Activated CD8-positive, alpha-beta memory T cell treated with anti-CD3 and anti-CD28 coated beads, Interleukin-2, amount 10 ng/mL, durations not matched to agents 7 days and 5 days (primary cell): ENCODE measurements at regions not wholly inside any gene's neighbourhood (a gene's known extent, or its start where the extent isn't known, plus 50 kb on each side); places are given as distances from the start of the nearest gene placed in this dataset.
"Not testable (repeated sequence)": the region's sequence is repeated elsewhere in the genome, so short reads cannot be mapped to it uniquely, and the experiment has no call there.

ENCODE experiments used
- ATAC-seq: fragments of 150-1000 bp; cut with Tn5 transposase; one replicate; pipeline ENCODE4 v1.10.0; 2021; ENCODE audit warnings: moderate library complexity
- CTCF ChIA-PET: fragments of 350-600 bp; sonication (Branson Sonifier 250); formaldehyde crosslinking; loops from one replicate; lab custom pipeline; 2021; ENCODE audit warnings: antibody characterized with exemption; lab: Charles Lee
- DNase-seq: peaks from one replicate; pipeline ENCODE4 v3.0.0-alpha.2; 2020
- H3K27ac Mint-ChIP-seq: one replicate; pipeline ENCODE4 v1.8.0; 2021; ENCODE audit warnings: mild to moderate bottlenecking, mixed read lengths
- H3K27me3 Mint-ChIP-seq: one replicate; pipeline ENCODE4 v1.8.0; 2021; ENCODE audit warnings: mixed read lengths
- H3K36me3 Mint-ChIP-seq: one replicate; pipeline ENCODE4 v1.8.0; 2021; ENCODE audit warnings: mild to moderate bottlenecking, mixed read lengths
- H3K4me1 Mint-ChIP-seq: one replicate; pipeline ENCODE4 v1.8.0; 2021; ENCODE audit warnings: mixed read lengths
- H3K4me3 Mint-ChIP-seq: one replicate; pipeline ENCODE4 v1.8.0; 2021; ENCODE audit warnings: mild to moderate bottlenecking, moderate library complexity, mixed read lengths
- H3K9me3 Mint-ChIP-seq: one replicate; pipeline ENCODE4 v1.8.0; 2022; ENCODE audit warnings: low read depth, mixed read lengths

- H3K36me3 Mint-ChIP-seq, result no peaks in the 10 kb centered on the region
- CTCF ChIA-PET, result no interaction called here
- no peaks in the 10 kb centered on the region for H3K9me3 Mint-ChIP-seq
- no peaks in the 10 kb centered on the region for H3K4me1 Mint-ChIP-seq
- H3K4me3 Mint-ChIP-seq, result no peak overlapping the region
- DNase-seq (no peak), ATAC-seq (no peak)
- H3K27me3 Mint-ChIP-seq, result peaks cover 13% of the 10 kb centered on the region
- no peak overlapping the region for H3K27ac Mint-ChIP-seq
These were observed 64.1 kb upstream of the MMS22L start for GRCh38 chr6:97347111-97347510.

- H3K4me3 Mint-ChIP-seq, result no peak overlapping the region
- no peak for DNase-seq
- no peaks in the 10 kb centered on the region for H3K9me3 Mint-ChIP-seq
- H3K27me3 Mint-ChIP-seq, result peaks cover 13% of the 10 kb centered on the region
- CTCF ChIA-PET, result interaction anchor here (0.5 kb wide), 1 partner anchor 1837 kb away, joined by 3 read pairs; no protein-coding TSS in a partner anchor
- no peak for ATAC-seq
- H3K36me3 Mint-ChIP-seq, result no peaks in the 10 kb centered on the region
- H3K27ac Mint-ChIP-seq, result no peak overlapping the region
- H3K4me1 Mint-ChIP-seq, result no peaks in the 10 kb centered on the region
These were observed 78.3 kb upstream of the MMS22L start for GRCh38 chr6:97361286-97361685.

GRCh38 chr6:97364327-97364726 is 81.3 kb upstream of the MMS22L start:
- H3K27ac Mint-ChIP-seq, result no peak overlapping the region
- H3K27me3 Mint-ChIP-seq, result peaks cover 5% of the 10 kb centered on the region
- DNase-seq (no peak), ATAC-seq (no peak)
- H3K9me3 Mint-ChIP-seq, result no peaks in the 10 kb centered on the region
- H3K36me3 Mint-ChIP-seq, result no peaks in the 10 kb centered on the region
- no peaks in the 10 kb centered on the region for H3K4me1 Mint-ChIP-seq
- CTCF ChIA-PET, result no interaction called here
- no peak overlapping the region for H3K4me3 Mint-ChIP-seq

- H3K36me3 Mint-ChIP-seq, CTCF ChIA-PET, ATAC-seq: not testable (repeated sequence)
These were observed 99.1 kb upstream of the MMS22L start for GRCh38 chr6:97382071-97382470.

GRCh38 chr6:97392735-97393134 is 109.7 kb upstream of the MMS22L start:
- DNase-seq, result no peak
- Mint-ChIP-seq H3K36me3 (no peaks in the 10 kb centered on the region), H3K27ac (no peak overlapping the region), H3K9me3 (no peaks in the 10 kb centered on the region), H3K4me1 (no peaks in the 10 kb centered on the region), H3K4me3 (no peak overlapping the region), H3K27me3 (peaks cover 18% of the 10 kb centered on the region)
- CTCF ChIA-PET, result interaction anchor here (1.2 to 1.9 kb wide), 2 partner anchors 203 to 206 kb away, joined by 4 to 9 read pairs; no protein-coding TSS in a partner anchor
- no peak for ATAC-seq

More at GRCh38 chr6:97382071-97382470, 99.1 kb upstream of the MMS22L start:
- not testable (repeated sequence) for H3K4me3 Mint-ChIP-seq, H3K27ac Mint-ChIP-seq, H3K9me3 Mint-ChIP-seq, DNase-seq, H3K27me3 Mint-ChIP-seq, H3K4me1 Mint-ChIP-seq

GRCh38 chr6:97394160-97394748 is 111.2 kb upstream of the MMS22L start:
- no peaks in the 10 kb centered on the region for H3K9me3 Mint-ChIP-seq
- no peaks in the 10 kb centered on the region for H3K36me3 Mint-ChIP-seq
- no peak overlapping the region for H3K4me3 Mint-ChIP-seq
- H3K4me1 Mint-ChIP-seq, result no peaks in the 10 kb centered on the region
- H3K27ac Mint-ChIP-seq, result no peak overlapping the region
- peak; percentile 67 for ATAC-seq
- DNase-seq, result peak; percentile 52
- CTCF ChIA-PET, result interaction anchor here (1.3 to 3.3 kb wide), 3 partner anchors 179 to 208 kb away, joined by 5 to 15 read pairs (median 9); no protein-coding TSS in a partner anchor
- peaks cover 17% of the 10 kb centered on the region for H3K27me3 Mint-ChIP-seq

GRCh38 chr6:97396880-97397279 is 113.9 kb upstream of the MMS22L start:
- Mint-ChIP-seq H3K36me3 (no peaks in the 10 kb centered on the region), H3K9me3 (no peaks in the 10 kb centered on the region), H3K4me1 (no peaks in the 10 kb centered on the region), H3K4me3 (no peak overlapping the region), H3K27ac (no peak overlapping the region), H3K27me3 (peaks cover 10% of the 10 kb centered on the region)
- no peak for ATAC-seq
- DNase-seq, result no peak
- CTCF ChIA-PET, result no interaction called here

GRCh38 chr6:97399208-97399607 is 116.2 kb upstream of the MMS22L start:
- H3K4me3 Mint-ChIP-seq, result no peak overlapping the region
- ATAC-seq, result no peak
- CTCF ChIA-PET, result no interaction called here
- H3K9me3 Mint-ChIP-seq, result no peaks in the 10 kb centered on the region
- H3K4me1 Mint-ChIP-seq, result no peaks in the 10 kb centered on the region
- H3K27me3 Mint-ChIP-seq, result peaks cover 3% of the 10 kb centered on the region
- H3K27ac Mint-ChIP-seq, result no peak overlapping the region
- no peaks in the 10 kb centered on the region for H3K36me3 Mint-ChIP-seq
- no peak for DNase-seq

- Mint-ChIP-seq H3K4me3 (no peak overlapping the region), H3K4me1 (no peaks in the 10 kb centered on the region), H3K36me3 (no peaks in the 10 kb centered on the region), H3K9me3 (no peaks in the 10 kb centered on the region), H3K27ac (no peak overlapping the region), H3K27me3 (peaks cover 3% of the 10 kb centered on the region)
- CTCF ChIA-PET, result interaction anchor here (0.7 kb wide), 2 partner anchors 210 to 1241 kb away, joined by 3 read pairs; no protein-coding TSS in a partner anchor
- DNase-seq (no peak), ATAC-seq (no peak)
These were observed 118.5 kb upstream of the MMS22L start for GRCh38 chr6:97401533-97401932.

GRCh38 chr6:97405818-97406409 is 122.9 kb upstream of the MMS22L start:
- Mint-ChIP-seq H3K4me3 (no peak overlapping the region), H3K9me3 (no peaks in the 10 kb centered on the region), H3K36me3 (no peaks in the 10 kb centered on the region), H3K4me1 (no peaks in the 10 kb centered on the region), H3K27me3 (peaks cover 9% of the 10 kb centered on the region), H3K27ac (no peak overlapping the region)
- CTCF ChIA-PET, result no interaction called here
- ATAC-seq (no peak), DNase-seq (no peak)

- Mint-ChIP-seq H3K36me3 (no peaks in the 10 kb centered on the region), H3K27ac (no peak overlapping the region), H3K4me3 (no peak overlapping the region), H3K9me3 (no peaks in the 10 kb centered on the region), H3K4me1 (no peaks in the 10 kb centered on the region), H3K27me3 (peaks cover 9% of the 10 kb centered on the region)
- ATAC-seq, result no peak
- no peak for DNase-seq
- CTCF ChIA-PET, result no interaction called here
These were observed 123.6 kb upstream of the MMS22L start for GRCh38 chr6:97406633-97407032.

- CTCF ChIA-PET, result no interaction called here
- Mint-ChIP-seq H3K27me3 (peaks cover 9% of the 10 kb centered on the region), H3K4me1 (no peaks in the 10 kb centered on the region), H3K9me3 (no peaks in the 10 kb centered on the region), H3K4me3 (no peak overlapping the region), H3K36me3 (no peaks in the 10 kb centered on the region), H3K27ac (no peak overlapping the region)
- ATAC-seq (no peak), DNase-seq (no peak)
These were observed 128.6 kb upstream of the MMS22L start for GRCh38 chr6:97411610-97412009.

- no peaks in the 10 kb centered on the region for H3K4me1 Mint-ChIP-seq
- H3K36me3 Mint-ChIP-seq, result no peaks in the 10 kb centered on the region
- CTCF ChIA-PET, result no interaction called here
- DNase-seq (no peak), ATAC-seq (no peak)
- H3K4me3 Mint-ChIP-seq, result no peak overlapping the region
- no peaks in the 10 kb centered on the region for H3K9me3 Mint-ChIP-seq
- H3K27ac Mint-ChIP-seq, result no peak overlapping the region
- peaks cover 6% of the 10 kb centered on the region for H3K27me3 Mint-ChIP-seq
These were observed 129.5 kb upstream of the MMS22L start for GRCh38 chr6:97412511-97412910.

- Mint-ChIP-seq H3K9me3 (no peaks in the 10 kb centered on the region), H3K27me3 (peaks cover 9% of the 10 kb centered on the region), H3K36me3 (no peaks in the 10 kb centered on the region), H3K27ac (no peak overlapping the region), H3K4me3 (no peak overlapping the region), H3K4me1 (no peaks in the 10 kb centered on the region)
- CTCF ChIA-PET, result no interaction called here
- DNase-seq (no peak), ATAC-seq (no peak)
These were observed 139.2 kb upstream of the MMS22L start for GRCh38 chr6:97422171-97422570.
